Neural cell (in vitro differentiated cells): ENCODE measurements at regions not wholly inside any gene's neighbourhood (a gene's known extent, or its start where the extent isn't known, plus 50 kb on each side); places are given as distances from the start of the nearest gene placed in this dataset.
A peak's percentile ranks its signal among the peaks of the same experiment; 100 is the strongest.

Experiments used
- H2AFZ ChIP-seq: fragments of 200-600, 300-800 bp; sonication (generic), shearing (Covaris generic); 2 replicates; pipeline ENCODE4 v1.6.0; 2014; ENCODE audit warnings: low read depth, mild to moderate bottlenecking, antibody characterized with exemption, low read length, moderate library complexity
- H3F3A ChIP-seq: fragments of 200-600 bp; shearing (Covaris generic); 2 replicates; pipeline ENCODE4 v1.6.1; 2016; ENCODE audit warnings: mild to moderate bottlenecking, moderate library complexity, mixed read lengths, antibody characterized with exemption, low read length; ENCODE audit not compliant: insufficient read depth, poor library complexity, severe bottlenecking
- H3K27ac ChIP-seq: fragments of 200-600, 300-800 bp; sonication (generic), shearing (Covaris generic); 2 replicates; pipeline ENCODE4 v1.5.1; 2014; ENCODE audit warnings: mild to moderate bottlenecking, low read length, moderate library complexity
- H3K27me3 ChIP-seq: fragments of 300-800, 200-600 bp; sonication (generic), shearing (Covaris generic); 2 replicates; pipeline ENCODE4 v1.6.0; 2014; ENCODE audit warnings: mild to moderate bottlenecking, low read depth, low read length, moderate library complexity; ENCODE audit not compliant: insufficient read depth
- H3K36me3 ChIP-seq: fragments of 300-800, 200-600 bp; sonication (generic), shearing (Covaris generic); 2 replicates; pipeline ENCODE4 v1.5.1; 2014; ENCODE audit warnings: mild to moderate bottlenecking, antibody characterized with exemption, low read length, moderate library complexity; ENCODE audit not compliant: insufficient read depth
- H3K4me2 ChIP-seq: fragments of 300-800, 200-600 bp; sonication (generic), shearing (Covaris generic); 2 replicates; pipeline ENCODE4 v1.6.0; 2014; ENCODE audit warnings: mild to moderate bottlenecking, low read length
- H3K4me3 ChIP-seq: fragments of 300-800, 200-600 bp; sonication (generic), shearing (Covaris generic); 2 replicates; pipeline ENCODE4 v1.5.1; 2014; ENCODE audit warnings: mild to moderate bottlenecking, low read length, moderate library complexity
- H3K79me2 ChIP-seq: fragments of 200-600 bp; shearing (Covaris generic); replicated peaks from 2 replicates; pipeline ENCODE4 v1.6.0; 2014; ENCODE audit warnings: mild to moderate bottlenecking, low read length, moderate library complexity; ENCODE audit not compliant: insufficient read depth
- H3K9ac ChIP-seq: fragments of 300-800, 200-600 bp; sonication (generic), shearing (Covaris generic); 2 replicates; pipeline ENCODE4 v1.6.1; 2016; ENCODE audit warnings: mild to moderate bottlenecking, low read length, mixed read lengths
- H3K9me2 ChIP-seq: fragments of 200-600 bp; shearing (Covaris generic); 2 replicates; pipeline ENCODE4 v1.6.1; 2016; ENCODE audit warnings: mild to moderate bottlenecking, low read length, mixed read lengths; ENCODE audit not compliant: insufficient read depth
- H3K9me3 ChIP-seq: fragments of 200-600, 300-800 bp; sonication (generic), shearing (Covaris generic); 2 replicates; pipeline ENCODE4 v1.6.1; 2016; ENCODE audit warnings: mild to moderate bottlenecking, mixed run types, low read length, moderate library complexity, mixed read lengths
- H4K20me1 ChIP-seq: fragments of 200-600 bp; shearing (Covaris generic); 2 replicates; pipeline ENCODE4 v1.6.1; 2016; ENCODE audit warnings: mild to moderate bottlenecking, mixed run types; ENCODE audit not compliant: insufficient read depth
- CTCF ChIP-seq: fragments of 450-650 bp; IDR thresholded peaks from 2 replicates; pipeline ENCODE4 v1.5.1; 2014; ENCODE audit warnings: antibody characterized with exemption, mild to moderate bottlenecking, moderate library complexity; ENCODE audit not compliant: poor library complexity, severe bottlenecking
- EP300 ChIP-seq: fragments of 450-650 bp; conservative IDR thresholded peaks from 2 replicates; pipeline ENCODE4 v1.6.1; 2014; ENCODE audit warnings: antibody characterized with exemption, mild to moderate bottlenecking, moderate library complexity; ENCODE audit not compliant: poor library complexity, severe bottlenecking
- EZH2 ChIP-seq: fragments of 200-600, 300-800 bp; shearing (Covaris generic), sonication (generic); IDR thresholded peaks from 2 replicates; pipeline ENCODE4 v1.6.1; 2014; ENCODE audit warnings: antibody characterized with exemption, low read length, borderline replicate concordance, mild to moderate bottlenecking; ENCODE audit not compliant: insufficient read depth, poor library complexity, severe bottlenecking
- MXI1 ChIP-seq: fragments of 450-650 bp; conservative IDR thresholded peaks from 2 replicates; pipeline ENCODE4 v1.6.1; 2014; ENCODE audit warnings: antibody characterized with exemption, mild to moderate bottlenecking; ENCODE audit not compliant: poor library complexity, severe bottlenecking
- POLR2AphosphoS5 ChIP-seq: IDR thresholded peaks from 2 replicates; pipeline ENCODE4 v1.6.1; 2012
- RAD21 ChIP-seq: fragments of 450-650 bp; conservative IDR thresholded peaks from 2 replicates; pipeline ENCODE4 v1.6.1; 2014; ENCODE audit warnings: antibody characterized with exemption, mild to moderate bottlenecking, moderate library complexity
- REST ChIP-seq: IDR thresholded peaks from 2 replicates; pipeline ENCODE4 v1.6.1; 2012; ENCODE audit warnings: borderline replicate concordance
- SMC3 ChIP-seq: fragments of 450-650 bp; conservative IDR thresholded peaks from 2 replicates; pipeline ENCODE4 v1.6.1; 2014; ENCODE audit warnings: antibody characterized with exemption, mild to moderate bottlenecking, moderate library complexity; ENCODE audit not compliant: poor library complexity
- TAF1 ChIP-seq: IDR thresholded peaks from 2 replicates; pipeline ENCODE4 v1.6.1; 2012; ENCODE audit warnings: low read depth

GRCh38 chr13:52944697-52945096, 83.9 kb upstream of the OLFM4 start:
- Histone ChIP-seq H4K20me1 (no peaks in the 10 kb centered on the region), H3K36me3 (no peaks in the 10 kb centered on the region), H3K9me3 (peaks cover 5% of the 10 kb centered on the region), H3K9ac (no peak overlapping the region), H3K4me2 (no peak overlapping the region), H3K79me2 (no peaks in the 10 kb centered on the region), H2AFZ (no peak overlapping the region), H3F3A (no peaks in the 10 kb centered on the region), H3K27me3 (no peaks in the 10 kb centered on the region), H3K27ac (no peak overlapping the region), H3K9me2 (no peaks in the 10 kb centered on the region), H3K4me3 (no peak overlapping the region)
- TF ChIP-seq EP300: no peak
- TF ChIP-seq EZH2: no peak
- TF ChIP-seq POLR2AphosphoS5: no peak
- TF ChIP-seq CTCF: no peak
- TF ChIP-seq REST: no peak
- no peak for TF ChIP-seq TAF1
- no peak for TF ChIP-seq RAD21
- TF ChIP-seq MXI1: no peak
- TF ChIP-seq SMC3: no peak

- TF ChIP-seq EP300: peak; percentile 75
- TF ChIP-seq MXI1: no peak
- TF ChIP-seq RAD21: no peak
- TF ChIP-seq SMC3: no peak
- TF ChIP-seq TAF1: no peak
- no peak for TF ChIP-seq REST
- TF ChIP-seq CTCF: no peak
- TF ChIP-seq POLR2AphosphoS5: peak; percentile 72
- Histone ChIP-seq H3F3A (no peaks in the 10 kb centered on the region), H3K79me2 (no peaks in the 10 kb centered on the region), H3K36me3 (no peaks in the 10 kb centered on the region), H4K20me1 (no peaks in the 10 kb centered on the region), H2AFZ (no peak overlapping the region), H3K4me2 (no peak overlapping the region), H3K9ac (no peak overlapping the region), H3K4me3 (no peak overlapping the region), H3K9me2 (no peaks in the 10 kb centered on the region), H3K9me3 (no peaks in the 10 kb centered on the region), H3K27me3 (no peaks in the 10 kb centered on the region), H3K27ac (no peak overlapping the region)
These were observed 89.6 kb upstream of the PCDH8 start for GRCh38 chr13:52938065-52938464.
